HCT116 (cell line): ENCODE measurements at regions not wholly inside any gene's neighbourhood (a gene's known extent, or its start where the extent isn't known, plus 50 kb on each side); places are given as distances from the start of the nearest gene placed in this dataset.
"Not testable (repeated sequence)": the region's sequence is repeated elsewhere in the genome, so short reads cannot be mapped to it uniquely, and the experiment has no call there.

Experiments
- CTCF ChIP-seq, 3 experiments: fragments of 200-600 bp in 1 of 3; sonication (generic) in 1 of 3; IDR thresholded peaks in 2 of 3; conservative IDR thresholded peaks in 1 of 3; 2 replicates each; pipeline ENCODE4 v1.5.1; 2012 to 2017; ENCODE audit warnings: low read depth in 2 of 3, low read length in 2 of 3, antibody characterized with exemption in 1 of 3, borderline replicate concordance in 1 of 3, control low read depth in 1 of 3, mild to moderate bottlenecking in 1 of 3, mixed read lengths in 1 of 3, mixed run types in 1 of 3, moderate library complexity in 1 of 3; ENCODE audit not compliant: insufficient read depth in 1 of 3
- JUND ChIP-seq: IDR thresholded peaks from 2 replicates; pipeline ENCODE4 v1.6.1; 2012
- POLR2AphosphoS5 ChIP-seq: IDR thresholded peaks from 2 replicates; pipeline ENCODE4 v1.6.1; 2011; ENCODE audit warnings: mild to moderate bottlenecking, low read depth, low read length, moderate library complexity
- TCF7L2 ChIP-seq: IDR thresholded peaks from 2 replicates; pipeline ENCODE4 v1.7.0; 2011; ENCODE audit warnings: borderline replicate concordance, inconsistent platforms; ENCODE audit not compliant: insufficient read depth, insufficient read length; ENCODE audit errors: extremely low read depth
- ZNF274 ChIP-seq: fragments of 200-500 bp; sonication (Bioruptor generic); IDR thresholded peaks from 2 replicates; pipeline ENCODE4 v1.6.1; 2014; ENCODE audit warnings: mild to moderate bottlenecking, low read depth, low read length, inconsistent platforms

- TF ChIP-seq CTCF (IDR thresholded peaks at IDR 0.05 in 2 of 3, conservative IDR thresholded peaks at IDR 0.05 in 1 of 3; ENCODE audit: borderline replicate concordance in 1 of 3, insufficient read depth in 1 of 3, low read depth in 2 of 3, low read length in 2 of 3); POLR2AphosphoS5; TCF7L2; ZNF274; JUND: not testable (repeated sequence)
These were observed 294.7 kb upstream of the TEKT4 start for GRCh38 chr2:94576486-94576885.
